HepG2 (cell line): ENCODE measurements at regions not wholly inside any gene's neighbourhood (a gene's known extent, or its start where the extent isn't known, plus 50 kb on each side); places are given as distances from the start of the nearest gene placed in this dataset.

Experiments
- ELF3 ChIP-seq: IDR thresholded peaks from 2 replicates; pipeline ENCODE4 v1.6.1; 2016; ENCODE audit warnings: missing genetic modification reagents, missing compliant biosample characterization
- FOXA3 ChIP-seq: IDR thresholded peaks from 2 replicates; pipeline ENCODE4 v1.6.1; 2016; ENCODE audit warnings: missing genetic modification reagents, missing compliant biosample characterization
- FOXO1 ChIP-seq: sonication (generic); formaldehyde crosslinking; IDR thresholded peaks from 2 replicates; pipeline ENCODE4 v1.4.0; 2020; ENCODE audit warnings: missing genetic modification reagents
- HOMEZ ChIP-seq: IDR thresholded peaks from 2 replicates; pipeline ENCODE4 v1.6.1; 2016; ENCODE audit warnings: low read depth
- KAT8 ChIP-seq: IDR thresholded peaks from 2 replicates; pipeline ENCODE4 v1.6.1; 2016; ENCODE audit warnings: missing genetic modification reagents, missing compliant biosample characterization
- KDM5A ChIP-seq: fragments of 200-600 bp; sonication (generic); IDR thresholded peaks from 2 replicates; pipeline ENCODE4 v1.7.0; 2018; ENCODE audit warnings: antibody characterized with exemption, mild to moderate bottlenecking, low read length, borderline replicate concordance
- MYC ChIP-seq: sonication (generic); formaldehyde crosslinking; IDR thresholded peaks from 2 replicates; pipeline ENCODE4 v1.9.0; 2021; ENCODE audit warnings: missing genetic modification reagents, borderline replicate concordance
- NCOA2 ChIP-seq: sonication (generic); formaldehyde crosslinking; IDR thresholded peaks from 2 replicates; pipeline ENCODE4 v1.8.0; 2022; ENCODE audit warnings: inconsistent platforms
- NR2C2 ChIP-seq: sonication (generic); formaldehyde crosslinking; IDR thresholded peaks from 2 replicates; pipeline ENCODE4 v1.4.0; 2020; ENCODE audit warnings: missing genetic modification reagents, mild to moderate bottlenecking, moderate library complexity, borderline replicate concordance
- POGZ ChIP-seq: sonication (generic); formaldehyde crosslinking; IDR thresholded peaks from 2 replicates; pipeline ENCODE4 v1.4.0; 2020; ENCODE audit warnings: mild to moderate bottlenecking, missing genetic modification reagents
- POLR2G ChIP-seq: fragments of 200-400 bp; formaldehyde crosslinking; IDR thresholded peaks from 2 replicates; pipeline ENCODE4 v1.6.1; 2018; ENCODE audit warnings: mild to moderate bottlenecking, low read depth, low read length, moderate library complexity
- RFX1 ChIP-seq: fragments of 450-650 bp; IDR thresholded peaks from 2 replicates; pipeline ENCODE4 v1.6.1; 2017
- SALL1 ChIP-seq: sonication (generic); formaldehyde crosslinking; IDR thresholded peaks from 2 replicates; pipeline ENCODE4 v1.8.0; 2022; ENCODE audit warnings: mild to moderate bottlenecking, missing genetic modification reagents
- SAP130 ChIP-seq: IDR thresholded peaks from 2 replicates; pipeline ENCODE4 v1.6.1; 2016; ENCODE audit warnings: low read depth
- TBP ChIP-seq: sonication (generic); formaldehyde crosslinking; IDR thresholded peaks from 2 replicates; pipeline ENCODE4 v1.5.0; 2020; ENCODE audit warnings: missing genetic modification reagents
- THAP11 ChIP-seq: IDR thresholded peaks from 2 replicates; pipeline ENCODE4 v1.6.1; 2016; ENCODE audit warnings: missing biosample characterization, missing genetic modification reagents
- ZMYM3 ChIP-seq: sonication (generic); formaldehyde crosslinking; IDR thresholded peaks from 2 replicates; pipeline ENCODE4 v1.5.1; 2020; ENCODE audit warnings: mild to moderate bottlenecking, missing genetic modification reagents
- ZNF263 ChIP-seq: sonication (generic); formaldehyde crosslinking; IDR thresholded peaks from 2 replicates; pipeline ENCODE4 v1.4.0; 2020; ENCODE audit warnings: missing genetic modification reagents
- ZNF292 ChIP-seq: sonication (generic); formaldehyde crosslinking; IDR thresholded peaks from 2 replicates; pipeline ENCODE4 v1.8.1; 2022; ENCODE audit warnings: mild to moderate bottlenecking, low read depth, missing genetic modification reagents, borderline replicate concordance
- ZNF550 ChIP-seq: sonication (generic); formaldehyde crosslinking; IDR thresholded peaks from 2 replicates; pipeline ENCODE4 v1.4.0; 2020; ENCODE audit warnings: mild to moderate bottlenecking, missing genetic modification reagents, borderline replicate concordance
- TF ChIP-seq, protein P1 (sequence below): sonication (generic); formaldehyde crosslinking; IDR thresholded peaks from 2 replicates; pipeline ENCODE4 v1.4.0; 2020; ENCODE audit warnings: missing genetic modification reagents
- TF ChIP-seq, protein P2 (sequence below): IDR thresholded peaks from 2 replicates; pipeline ENCODE4 v1.6.1; 2012; ENCODE audit warnings: inconsistent platforms
- TF ChIP-seq, protein P3 (sequence below): sonication (generic); formaldehyde crosslinking; IDR thresholded peaks from 2 replicates; pipeline ENCODE4 v1.4.0; 2020; ENCODE audit warnings: mild to moderate bottlenecking, missing genetic modification reagents
- TF ChIP-seq, protein P4 (sequence below): sonication (generic); formaldehyde crosslinking; IDR thresholded peaks from 2 replicates; pipeline ENCODE4 v1.4.0; 2020; ENCODE audit warnings: mild to moderate bottlenecking, missing genetic modification reagents, borderline replicate concordance

DNA sequence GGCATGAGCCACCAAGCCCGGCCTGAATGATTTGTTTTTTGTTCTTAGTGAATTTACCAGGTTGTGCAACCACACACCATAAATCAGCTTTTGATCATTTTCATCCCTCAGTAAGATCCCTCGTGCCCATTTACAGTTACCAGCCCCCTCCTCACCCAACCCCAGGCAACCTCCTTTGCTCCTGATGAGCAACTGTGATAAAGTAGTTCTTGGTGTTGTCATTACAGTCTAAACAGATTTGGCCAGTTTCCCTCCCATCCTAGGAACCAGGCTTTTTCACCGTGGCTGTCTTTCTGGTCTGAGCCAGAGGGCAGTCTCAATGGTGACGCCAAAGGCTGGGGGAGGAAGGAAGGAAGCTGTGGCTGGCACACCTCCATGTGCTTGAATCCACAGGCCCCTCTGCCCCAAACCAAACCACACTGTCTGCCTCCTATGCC is 61.2 kb upstream of the WDFY2 start (continued):
- TF ChIP-seq RFX1 (no peak), NR2C2 (CRISPR knock-in tag) (no peak), NCOA2 (peak; percentile 7; the same call in 1 of the 2 replicates), FOXO1 (CRISPR knock-in tag) (0 out of 2 replicates have a peak, but pooled peaks have one; percentile 27), FOXA3 (CRISPR knock-in tag) (0 out of 2 replicates have a peak, but pooled peaks have one; percentile 24), KDM5A (no peak), POLR2G (peak; percentile 45; the same call in 1 of the 2 replicates), ZMYM3 (CRISPR knock-in tag) (0 out of 2 replicates have a peak, but pooled peaks have one; percentile 42), SALL1 (CRISPR knock-in tag) (peak; percentile 57), ZNF263 (CRISPR knock-in tag) (no peak), THAP11 (peak; percentile 52), KAT8 (0 out of 2 replicates have a peak, but pooled peaks have one; percentile 34), ZNF292 (CRISPR knock-in tag) (0 out of 2 replicates have a peak, but pooled peaks have one; percentile 47), POGZ (CRISPR knock-in tag) (0 out of 2 replicates have a peak, but pooled peaks have one; percentile 17), ZNF550 (CRISPR knock-in tag) (no peak), TBP (no peak), ELF3 (CRISPR knock-in tag) (peak; percentile 6; the same call in 1 of the 2 replicates), HOMEZ (peak; percentile 23; the same call in 1 of the 2 replicates), MYC (peak; percentile 5; the same call in 1 of the 2 replicates), SAP130 (CRISPR knock-in tag) (peak; percentile 4; the same call in 1 of the 2 replicates)
- TF ChIP-seq, protein P1, sequence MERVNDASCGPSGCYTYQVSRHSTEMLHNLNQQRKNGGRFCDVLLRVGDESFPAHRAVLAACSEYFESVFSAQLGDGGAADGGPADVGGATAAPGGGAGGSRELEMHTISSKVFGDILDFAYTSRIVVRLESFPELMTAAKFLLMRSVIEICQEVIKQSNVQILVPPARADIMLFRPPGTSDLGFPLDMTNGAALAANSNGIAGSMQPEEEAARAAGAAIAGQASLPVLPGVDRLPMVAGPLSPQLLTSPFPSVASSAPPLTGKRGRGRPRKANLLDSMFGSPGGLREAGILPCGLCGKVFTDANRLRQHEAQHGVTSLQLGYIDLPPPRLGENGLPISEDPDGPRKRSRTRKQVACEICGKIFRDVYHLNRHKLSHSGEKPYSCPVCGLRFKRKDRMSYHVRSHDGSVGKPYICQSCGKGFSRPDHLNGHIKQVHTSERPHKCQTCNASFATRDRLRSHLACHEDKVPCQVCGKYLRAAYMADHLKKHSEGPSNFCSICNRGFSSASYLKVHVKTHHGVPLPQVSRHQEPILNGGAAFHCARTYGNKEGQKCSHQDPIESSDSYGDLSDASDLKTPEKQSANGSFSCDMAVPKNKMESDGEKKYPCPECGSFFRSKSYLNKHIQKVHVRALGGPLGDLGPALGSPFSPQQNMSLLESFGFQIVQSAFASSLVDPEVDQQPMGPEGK = peak; percentile 43
- TF ChIP-seq, protein P2, sequence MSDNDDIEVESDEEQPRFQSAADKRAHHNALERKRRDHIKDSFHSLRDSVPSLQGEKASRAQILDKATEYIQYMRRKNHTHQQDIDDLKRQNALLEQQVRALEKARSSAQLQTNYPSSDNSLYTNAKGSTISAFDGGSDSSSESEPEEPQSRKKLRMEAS = 0 out of 2 replicates have a peak, but pooled peaks have one; percentile 30
- TF ChIP-seq, protein P3, sequence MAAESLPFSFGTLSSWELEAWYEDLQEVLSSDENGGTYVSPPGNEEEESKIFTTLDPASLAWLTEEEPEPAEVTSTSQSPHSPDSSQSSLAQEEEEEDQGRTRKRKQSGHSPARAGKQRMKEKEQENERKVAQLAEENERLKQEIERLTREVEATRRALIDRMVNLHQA (CRISPR knock-in tag) = no peak
- TF ChIP-seq, protein P4, sequence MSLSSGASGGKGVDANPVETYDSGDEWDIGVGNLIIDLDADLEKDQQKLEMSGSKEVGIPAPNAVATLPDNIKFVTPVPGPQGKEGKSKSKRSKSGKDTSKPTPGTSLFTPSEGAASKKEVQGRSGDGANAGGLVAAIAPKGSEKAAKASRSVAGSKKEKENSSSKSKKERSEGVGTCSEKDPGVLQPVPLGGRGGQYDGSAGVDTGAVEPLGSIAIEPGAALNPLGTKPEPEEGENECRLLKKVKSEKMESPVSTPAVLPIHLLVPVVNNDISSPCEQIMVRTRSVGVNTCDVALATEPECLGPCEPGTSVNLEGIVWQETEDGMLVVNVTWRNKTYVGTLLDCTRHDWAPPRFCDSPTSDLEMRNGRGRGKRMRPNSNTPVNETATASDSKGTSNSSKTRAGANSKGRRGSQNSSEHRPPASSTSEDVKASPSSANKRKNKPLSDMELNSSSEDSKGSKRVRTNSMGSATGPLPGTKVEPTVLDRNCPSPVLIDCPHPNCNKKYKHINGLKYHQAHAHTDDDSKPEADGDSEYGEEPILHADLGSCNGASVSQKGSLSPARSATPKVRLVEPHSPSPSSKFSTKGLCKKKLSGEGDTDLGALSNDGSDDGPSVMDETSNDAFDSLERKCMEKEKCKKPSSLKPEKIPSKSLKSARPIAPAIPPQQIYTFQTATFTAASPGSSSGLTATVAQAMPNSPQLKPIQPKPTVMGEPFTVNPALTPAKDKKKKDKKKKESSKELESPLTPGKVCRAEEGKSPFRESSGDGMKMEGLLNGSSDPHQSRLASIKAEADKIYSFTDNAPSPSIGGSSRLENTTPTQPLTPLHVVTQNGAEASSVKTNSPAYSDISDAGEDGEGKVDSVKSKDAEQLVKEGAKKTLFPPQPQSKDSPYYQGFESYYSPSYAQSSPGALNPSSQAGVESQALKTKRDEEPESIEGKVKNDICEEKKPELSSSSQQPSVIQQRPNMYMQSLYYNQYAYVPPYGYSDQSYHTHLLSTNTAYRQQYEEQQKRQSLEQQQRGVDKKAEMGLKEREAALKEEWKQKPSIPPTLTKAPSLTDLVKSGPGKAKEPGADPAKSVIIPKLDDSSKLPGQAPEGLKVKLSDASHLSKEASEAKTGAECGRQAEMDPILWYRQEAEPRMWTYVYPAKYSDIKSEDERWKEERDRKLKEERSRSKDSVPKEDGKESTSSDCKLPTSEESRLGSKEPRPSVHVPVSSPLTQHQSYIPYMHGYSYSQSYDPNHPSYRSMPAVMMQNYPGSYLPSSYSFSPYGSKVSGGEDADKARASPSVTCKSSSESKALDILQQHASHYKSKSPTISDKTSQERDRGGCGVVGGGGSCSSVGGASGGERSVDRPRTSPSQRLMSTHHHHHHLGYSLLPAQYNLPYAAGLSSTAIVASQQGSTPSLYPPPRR = peak; percentile 46; the same call in 1 of the 2 replicates
